Pons (tissue), 1 donor: ENCODE measurements at regions not wholly inside any gene's neighbourhood (a gene's known extent, or its start where the extent isn't known, plus 50 kb on each side); places are given as distances from the start of the nearest gene placed in this dataset.

Source experiments
- DNase-seq: peaks from one replicate; pipeline ENCODE4 v3.0.0-alpha.2; 2016; ENCODE audit warnings: low spot score

DNA sequence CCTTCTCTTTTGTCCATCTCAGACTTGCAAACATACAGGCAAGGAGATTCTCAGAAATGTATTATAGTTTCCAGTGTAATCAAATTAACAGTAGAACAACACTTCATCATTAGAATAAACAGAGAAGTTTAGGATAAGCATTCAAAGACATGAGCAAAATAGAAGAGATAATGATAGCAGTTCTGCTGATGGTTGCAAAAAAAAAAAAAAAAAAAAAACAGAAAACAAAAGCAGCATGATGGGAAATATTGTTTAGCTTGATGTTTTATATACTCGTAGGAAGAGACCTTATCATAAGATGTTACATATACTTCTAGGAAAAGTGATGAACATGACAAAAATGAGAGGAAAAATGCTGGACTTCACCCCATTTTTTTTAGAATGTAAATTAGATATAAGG is 1356.2 kb downstream of the MAT2B start:
- DNase-seq, result no peak

DNA sequence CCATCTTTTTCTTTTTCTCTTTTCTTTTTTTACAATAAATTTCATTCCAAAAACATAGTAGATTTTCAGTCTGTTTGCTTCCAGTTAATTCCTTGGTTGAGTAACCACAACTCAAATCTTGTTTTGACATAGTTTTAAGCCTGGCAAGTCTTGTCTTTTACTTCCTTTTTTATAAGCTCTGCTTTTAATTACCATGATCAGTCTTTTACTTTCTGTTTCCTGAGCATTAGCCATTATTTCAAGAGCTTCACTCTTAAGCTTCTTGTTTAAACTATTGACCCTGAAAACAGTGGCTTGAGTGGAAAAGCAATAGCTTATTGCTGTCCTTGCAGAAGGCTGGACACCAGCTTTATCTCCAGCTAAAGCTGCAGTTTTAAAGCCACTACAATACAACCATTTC is 1363.3 kb downstream of the MAT2B start:
- no peak for DNase-seq

DNA sequence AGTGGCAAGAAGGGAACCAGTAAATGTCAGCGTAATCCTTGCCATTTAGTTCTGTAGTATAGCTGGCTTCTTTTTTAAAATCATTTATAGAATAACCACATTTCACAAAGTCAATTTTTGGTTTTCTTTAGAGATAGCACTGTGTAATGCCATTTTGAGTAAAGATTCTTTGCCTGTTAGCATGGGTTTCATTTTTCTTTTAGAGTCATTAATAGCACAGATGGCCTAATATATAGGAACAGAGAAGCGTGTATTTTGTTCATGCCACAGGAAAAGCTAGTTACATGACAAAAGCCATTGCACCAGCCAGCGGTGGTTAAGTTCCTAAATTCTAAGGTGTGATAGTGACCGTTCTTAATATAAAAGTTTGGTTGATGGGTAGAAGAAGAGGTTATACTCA is 1363.9 kb downstream of the MAT2B start:
- no peak for DNase-seq

DNA sequence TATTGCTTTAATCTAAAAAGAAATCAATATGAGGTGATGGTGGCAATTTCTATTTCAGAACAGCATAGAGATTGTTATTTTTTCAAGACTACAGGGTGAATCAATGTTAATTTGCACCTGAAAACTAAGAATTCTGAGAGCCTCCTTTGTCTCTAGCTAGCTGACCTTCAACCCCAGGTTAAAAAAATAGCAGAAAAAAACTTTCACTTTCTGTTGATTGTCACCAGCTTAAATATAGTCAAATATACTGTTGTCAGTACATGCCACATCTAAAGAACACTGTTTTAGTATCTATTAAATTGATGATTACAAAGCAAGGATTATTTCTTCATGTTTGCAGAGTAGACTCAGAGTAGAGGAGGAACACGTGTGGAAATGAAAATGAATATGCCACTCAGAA is 1371.4 kb downstream of the MAT2B start:
- DNase-seq, result no peak

DNA sequence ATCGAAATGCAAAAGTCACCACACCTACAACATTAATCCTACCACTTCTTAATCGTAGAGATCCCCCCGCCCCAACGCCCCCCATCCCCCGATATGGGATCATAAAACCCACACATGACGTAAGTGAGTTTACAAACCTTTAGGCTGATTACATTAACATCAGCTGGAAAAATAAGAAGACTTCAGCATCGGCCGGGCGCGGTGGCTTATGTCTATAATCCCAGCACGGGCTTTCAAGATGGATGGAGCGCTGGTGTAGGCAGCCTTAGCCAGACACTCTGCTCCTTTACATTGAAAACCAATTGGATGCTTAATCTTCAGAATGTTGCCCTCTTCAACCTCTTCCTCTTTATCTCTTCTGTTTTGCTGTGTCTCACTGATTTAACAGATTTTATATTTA is 1376.0 kb downstream of the MAT2B start:
- no peak for DNase-seq

DNA sequence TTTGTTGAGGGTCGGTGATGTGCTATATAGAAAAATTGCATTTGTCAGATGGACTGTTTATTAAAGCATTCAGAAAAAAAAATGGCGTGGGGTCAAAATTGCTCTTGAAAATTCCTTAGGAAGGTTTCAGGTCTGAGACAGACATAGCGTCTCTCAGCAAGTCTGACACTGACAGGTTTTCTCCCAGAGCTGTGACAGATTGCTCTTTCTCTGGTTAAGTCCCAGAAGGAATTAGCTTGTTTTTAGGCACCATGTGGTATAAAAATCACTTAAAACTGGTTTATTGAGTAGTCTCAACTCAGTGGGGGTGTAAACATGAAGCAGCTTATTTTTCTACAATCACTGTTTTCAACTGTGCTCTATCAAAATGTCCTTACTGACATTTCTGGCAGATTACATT is 1379.8 kb downstream of the MAT2B start:
- DNase-seq, result no peak

DNA sequence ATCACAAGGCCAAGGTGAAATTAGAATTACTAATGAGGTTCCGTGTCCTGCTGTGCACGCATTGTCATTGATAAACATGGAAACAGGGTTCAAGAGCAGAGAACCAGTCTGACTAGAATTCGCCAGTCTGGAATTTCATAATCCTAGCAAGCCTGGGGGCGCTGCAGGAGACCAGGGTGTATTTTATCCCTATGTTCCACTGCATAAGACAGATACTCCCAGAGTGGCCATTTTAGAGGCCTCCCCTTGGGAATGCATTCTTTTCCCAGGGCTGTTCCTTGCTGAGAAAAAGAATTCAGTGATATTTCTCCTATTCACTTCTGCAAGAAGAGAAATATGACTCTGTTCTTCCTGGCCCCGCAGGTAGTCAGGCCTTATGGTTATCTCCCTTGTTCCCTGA is 1387.7 kb downstream of the MAT2B start:
- DNase-seq, result no peak

DNA sequence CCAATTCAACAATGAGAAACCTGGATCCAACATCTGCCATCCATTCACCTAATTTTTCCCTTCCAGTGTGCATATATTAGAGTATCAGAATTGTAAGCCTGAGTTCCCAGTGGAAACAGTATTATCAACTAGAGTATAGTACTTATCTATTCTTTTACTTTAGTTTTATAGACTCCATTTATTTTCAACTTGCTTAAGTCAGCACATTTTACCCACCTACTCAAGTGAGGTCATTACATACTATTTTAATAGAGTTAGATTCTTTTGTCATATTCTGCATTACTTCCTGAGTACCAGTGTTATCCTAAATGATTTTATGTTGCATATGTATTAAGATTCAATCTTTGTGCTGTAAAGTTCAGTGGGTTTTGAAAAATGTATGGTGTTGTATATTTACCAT is 1393.3 kb downstream of the MAT2B start:
- no peak for DNase-seq

DNA sequence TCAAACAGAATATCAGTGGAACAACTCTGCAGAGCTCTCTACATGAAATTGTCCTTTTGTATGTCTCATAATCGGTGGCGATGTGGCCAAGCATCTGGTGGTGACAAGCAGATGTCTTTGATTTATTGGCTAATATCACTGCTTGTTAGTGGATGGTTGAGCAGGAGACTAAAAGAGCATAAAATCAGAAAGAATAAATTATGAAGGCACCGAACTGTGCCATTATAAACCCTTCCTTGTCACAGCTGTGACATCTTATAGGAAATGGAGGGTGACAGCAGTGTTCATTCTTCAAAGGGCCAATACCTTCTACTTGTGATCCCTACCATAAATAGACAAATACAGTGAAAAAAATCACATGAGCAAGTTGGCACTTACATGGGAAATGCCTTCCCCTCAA is 1404.3 kb downstream of the MAT2B start:
- DNase-seq, result no peak

DNA sequence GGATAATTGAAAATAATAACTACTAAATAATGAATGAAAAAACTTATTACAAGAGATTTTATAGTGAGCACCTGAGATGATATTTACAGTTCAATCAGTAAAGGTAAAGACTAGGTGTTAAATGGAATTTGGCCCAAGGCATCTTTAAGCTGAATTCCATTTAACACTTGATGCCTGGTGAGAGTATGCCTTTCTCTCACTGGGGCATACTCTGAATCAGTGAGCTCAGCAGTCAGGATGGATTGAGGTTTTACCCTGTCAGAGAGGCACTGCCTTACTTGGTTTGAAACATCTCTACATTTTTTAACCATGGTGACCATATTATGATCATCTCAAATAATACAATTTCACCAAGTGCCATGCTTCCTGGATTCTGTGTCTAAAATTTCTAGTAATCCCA is 1416.3 kb downstream of the MAT2B start:
- DNase-seq, result no peak

DNA sequence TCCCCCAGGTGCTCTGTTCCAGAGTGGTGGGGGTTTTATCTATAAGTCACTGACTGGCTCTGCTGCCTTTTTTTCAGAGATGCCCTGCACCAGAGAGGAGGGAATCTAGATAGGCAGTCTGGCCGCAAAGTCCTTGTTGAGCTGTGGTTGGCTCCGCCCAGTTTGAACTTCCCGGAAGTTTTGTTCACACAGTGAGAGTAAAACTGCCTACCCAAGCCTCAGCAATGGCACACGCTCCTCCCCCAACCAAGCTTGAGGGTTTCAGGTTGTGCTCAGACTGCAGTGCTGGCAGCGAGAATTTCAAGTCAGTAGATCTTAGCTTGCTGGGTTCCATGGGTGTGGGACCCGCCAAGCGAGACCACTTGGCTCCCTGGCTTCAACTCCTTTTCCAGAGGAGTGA is 1428.6 kb downstream of the MAT2B start:
- no peak for DNase-seq

DNA sequence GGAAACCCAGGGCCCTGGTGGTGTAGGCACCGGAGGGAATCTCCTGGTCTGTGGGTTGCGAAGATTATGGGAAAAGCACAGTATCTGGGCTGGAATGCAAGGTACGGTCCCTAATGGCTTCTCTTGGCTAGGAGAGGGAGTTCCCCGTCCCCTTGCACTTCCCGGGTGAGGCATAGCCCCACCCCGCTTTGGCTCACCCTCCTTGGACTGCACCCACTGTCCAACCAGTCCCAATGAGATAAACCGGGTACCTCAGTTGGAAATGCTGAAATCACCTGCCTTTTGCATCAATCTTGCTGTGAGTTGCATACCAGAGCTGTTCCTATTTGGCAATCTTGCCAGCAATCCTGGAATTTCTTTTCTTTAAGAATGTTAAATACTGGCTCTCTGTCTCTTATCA is 1429.1 kb downstream of the MAT2B start:
- no peak for DNase-seq

DNA sequence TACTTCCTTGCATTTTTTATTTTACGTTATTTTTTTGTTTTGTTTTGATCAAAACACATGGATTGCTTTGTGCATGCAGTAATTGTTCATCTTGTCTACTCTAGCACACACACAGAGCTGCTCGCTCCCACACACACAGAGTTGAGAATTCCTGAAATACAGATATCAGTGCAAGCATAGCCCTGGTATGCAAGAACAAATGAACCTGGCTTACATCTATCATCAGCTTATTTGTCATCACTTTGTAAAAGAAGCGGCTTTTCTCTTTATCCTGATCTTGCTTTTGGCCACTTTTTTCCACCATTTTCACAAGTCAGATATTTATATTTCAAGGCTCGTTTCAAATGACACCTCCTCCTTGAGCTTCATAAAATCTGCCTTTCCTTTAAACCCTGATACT is 1435.7 kb downstream of the MAT2B start:
- DNase-seq, result no peak

DNA sequence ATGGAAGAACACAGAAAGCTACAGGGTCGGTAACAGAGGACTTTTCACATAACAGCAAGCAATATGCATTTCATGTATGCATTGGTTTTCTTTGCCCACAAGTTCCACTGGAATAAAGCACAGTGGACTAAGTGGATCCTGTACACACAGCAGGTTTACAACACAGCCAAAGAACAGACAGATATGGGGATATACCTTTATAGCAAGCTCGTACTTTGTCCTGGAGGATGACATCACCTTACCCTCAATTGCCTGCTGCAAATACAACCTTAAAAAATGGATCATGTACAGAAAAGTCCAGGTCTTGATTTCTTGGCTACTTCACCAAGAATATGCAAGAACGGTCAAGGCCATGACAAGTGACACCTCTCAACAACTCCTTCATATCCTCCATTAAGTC is 1445.5 kb downstream of the MAT2B start:
- no peak for DNase-seq

DNA sequence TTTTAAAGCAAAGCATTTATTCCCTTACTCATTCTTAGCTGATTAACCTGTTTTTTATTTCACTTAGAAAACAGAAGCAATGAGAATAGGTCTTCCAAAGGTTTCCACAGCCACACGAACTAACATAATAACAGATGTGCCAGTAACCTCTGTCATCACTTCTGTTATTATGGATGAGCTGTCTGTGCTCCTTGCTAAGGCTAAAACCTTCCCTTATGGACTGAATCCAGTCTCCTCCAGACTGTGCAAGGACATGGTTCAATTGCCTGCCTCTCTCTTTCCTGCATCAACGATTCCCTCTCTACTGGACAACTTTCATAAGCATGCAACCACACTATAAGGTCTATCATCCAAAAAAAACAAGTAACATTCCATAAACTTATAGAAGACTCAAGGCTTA is 1446.2 kb downstream of the MAT2B start:
- DNase-seq, result no peak

DNA sequence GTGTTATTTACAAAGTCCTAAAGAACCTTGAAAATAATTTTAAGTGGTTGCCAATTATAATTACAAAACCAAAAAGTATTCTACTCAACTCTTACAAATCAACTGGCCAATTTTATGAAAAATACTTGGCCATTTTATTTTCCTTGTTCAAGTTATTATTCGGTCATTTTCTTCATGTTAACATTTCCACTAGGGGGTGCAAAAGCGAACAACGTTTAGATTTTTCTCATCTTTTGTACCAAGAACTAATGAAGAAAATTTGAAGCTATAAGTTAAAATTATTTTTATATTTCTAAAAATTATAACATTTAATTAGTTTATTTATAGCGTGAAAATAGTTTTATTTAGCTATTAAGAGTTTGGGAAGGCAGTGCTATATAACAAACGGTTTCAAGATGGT is 1453.3 kb downstream of the MAT2B start:
- no peak for DNase-seq

DNA sequence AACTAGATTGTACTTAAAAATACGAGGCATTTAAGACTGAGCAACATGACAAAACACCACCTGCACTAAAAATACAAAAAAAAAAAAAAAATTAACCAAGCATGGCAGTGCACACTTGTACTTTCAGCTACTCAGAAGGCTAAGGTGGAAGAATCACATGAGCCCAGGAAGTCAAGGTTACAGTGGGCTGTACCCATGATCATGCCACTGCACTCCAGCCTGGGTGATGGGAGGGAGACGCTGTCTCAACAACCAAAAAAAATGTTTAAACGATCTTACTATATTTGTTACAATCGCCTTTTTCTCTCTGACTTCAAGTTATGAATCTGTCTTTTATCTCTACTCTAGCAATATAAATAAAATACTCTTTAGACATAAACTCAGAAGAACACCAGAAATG is 1454.3 kb downstream of the MAT2B start:
- no peak for DNase-seq

DNA sequence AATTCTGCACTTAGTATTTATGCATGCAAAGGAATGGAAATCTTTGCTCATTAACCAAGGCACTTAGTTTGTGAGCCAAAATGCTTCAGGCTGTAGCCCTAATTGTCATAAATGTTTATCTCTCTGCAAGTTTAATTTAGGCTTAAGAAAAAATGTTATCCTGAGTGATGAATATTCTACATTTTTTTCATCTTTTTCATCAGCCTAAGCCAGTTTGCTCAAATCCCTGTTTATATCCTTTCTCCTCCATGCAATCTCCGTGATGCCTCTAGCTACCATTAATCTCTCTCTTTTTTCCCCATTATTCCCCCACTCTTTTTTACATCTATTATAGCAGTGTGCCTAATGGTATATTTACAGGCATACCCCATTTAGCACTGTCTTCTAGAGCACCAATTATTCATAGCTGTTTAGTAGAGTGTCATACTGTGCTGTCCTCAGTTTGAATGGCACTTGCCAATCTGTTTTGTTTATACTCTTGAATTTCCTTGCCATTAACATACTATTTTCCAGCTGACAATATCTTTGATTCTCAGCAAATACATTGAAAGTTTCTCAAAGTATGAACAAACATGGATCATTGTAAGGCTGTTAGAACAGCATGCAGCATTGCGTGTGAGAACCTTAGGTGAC is 1457.0 kb downstream of the MAT2B start:
- no peak for DNase-seq

DNA sequence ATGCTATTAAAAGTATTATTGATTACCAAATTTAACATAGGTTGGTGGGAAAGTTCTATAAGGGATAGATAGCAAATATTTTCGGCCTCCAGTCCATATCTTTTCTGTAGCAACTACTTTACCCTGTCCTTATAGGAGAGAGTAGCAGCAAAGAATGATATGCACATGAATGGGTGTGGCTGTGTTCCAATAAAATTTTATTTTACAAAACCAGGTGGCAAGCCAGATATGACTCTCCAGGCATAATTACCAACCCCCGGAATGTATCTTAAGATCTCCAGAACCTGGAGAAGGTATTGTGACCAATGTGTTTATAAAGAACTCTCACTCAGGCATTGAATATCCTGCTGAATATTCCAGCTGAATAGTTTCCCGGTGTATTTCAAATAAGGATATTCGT is 1461.2 kb downstream of the MAT2B start:
- no peak for DNase-seq

DNA sequence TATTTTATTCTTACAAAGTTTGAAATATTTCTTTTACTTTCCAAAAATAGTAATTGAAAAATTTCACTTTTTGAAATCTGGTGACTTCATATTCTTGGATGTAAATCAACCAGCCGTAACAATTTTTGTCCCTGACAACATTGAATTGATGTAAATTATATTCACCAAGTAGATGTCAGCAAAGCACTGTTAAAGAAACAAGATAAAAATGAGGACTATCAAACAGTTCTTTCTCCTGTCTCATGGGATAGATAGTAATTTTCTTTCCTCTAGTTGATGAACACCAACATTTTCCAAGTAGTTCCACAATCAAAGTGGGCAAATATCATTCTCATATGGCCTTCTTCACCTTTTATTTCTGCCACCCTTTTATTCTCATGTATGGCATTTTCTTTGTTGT is 1461.9 kb downstream of the MAT2B start:
- DNase-seq, result no peak

DNA sequence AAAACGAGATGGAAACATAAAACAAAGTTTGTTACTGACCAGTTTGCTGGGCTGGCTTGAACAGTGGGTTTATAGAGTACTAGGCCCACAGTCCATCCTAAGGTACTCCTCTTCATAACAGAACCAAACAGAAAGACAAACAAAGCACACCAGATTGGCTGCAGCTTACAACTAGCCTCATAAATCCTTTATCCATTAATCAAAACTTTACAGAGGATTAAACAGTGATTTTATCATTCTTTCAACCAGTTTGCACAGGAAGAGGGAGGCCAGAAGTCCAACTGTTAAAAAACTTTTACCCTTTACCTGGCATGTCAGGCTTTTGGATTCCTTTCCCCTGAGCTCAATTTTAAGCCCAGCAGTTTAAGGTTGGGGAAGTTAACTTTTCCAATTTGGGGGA is 1467.6 kb downstream of the MAT2B start:
- DNase-seq, result no peak

DNA sequence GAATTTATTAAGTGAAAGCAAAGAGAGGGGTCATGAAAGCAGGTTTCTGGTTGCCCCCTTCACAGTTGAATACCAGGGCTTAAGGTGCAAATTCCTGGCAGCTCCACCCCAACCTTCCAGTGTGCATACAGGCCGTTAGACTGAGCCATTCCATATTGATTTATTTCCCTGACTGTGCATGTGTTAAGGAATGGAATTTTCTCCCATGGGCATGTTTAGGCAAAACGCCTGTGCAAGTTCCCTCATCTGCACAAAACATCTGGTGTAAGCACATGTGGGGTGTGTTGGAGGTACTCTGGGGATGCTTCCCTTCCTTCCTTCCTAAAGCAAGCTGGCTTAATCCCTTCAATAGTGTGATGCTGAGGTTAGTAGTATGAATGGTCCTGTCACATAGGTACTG is 1470.6 kb downstream of the MAT2B start:
- DNase-seq, result no peak

DNA sequence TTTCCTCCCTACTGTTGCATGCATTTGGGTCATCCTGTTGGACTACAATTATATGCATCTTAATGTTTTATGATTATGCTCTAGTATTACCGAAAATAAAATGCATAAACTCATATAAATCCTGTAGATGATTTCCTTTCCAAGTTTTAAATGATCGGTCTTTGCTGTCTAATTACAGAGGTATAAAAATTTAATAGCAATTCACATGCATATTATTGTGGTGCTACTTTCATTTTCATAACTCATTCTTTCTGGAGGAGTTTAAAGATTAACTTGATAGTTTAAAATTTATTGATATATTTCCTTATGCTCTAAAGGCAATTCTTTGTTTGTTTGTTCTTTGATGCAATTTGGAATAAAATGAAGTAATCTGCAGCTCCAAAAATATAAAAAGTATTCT is 1475.1 kb downstream of the MAT2B start:
- DNase-seq, result no peak

DNA sequence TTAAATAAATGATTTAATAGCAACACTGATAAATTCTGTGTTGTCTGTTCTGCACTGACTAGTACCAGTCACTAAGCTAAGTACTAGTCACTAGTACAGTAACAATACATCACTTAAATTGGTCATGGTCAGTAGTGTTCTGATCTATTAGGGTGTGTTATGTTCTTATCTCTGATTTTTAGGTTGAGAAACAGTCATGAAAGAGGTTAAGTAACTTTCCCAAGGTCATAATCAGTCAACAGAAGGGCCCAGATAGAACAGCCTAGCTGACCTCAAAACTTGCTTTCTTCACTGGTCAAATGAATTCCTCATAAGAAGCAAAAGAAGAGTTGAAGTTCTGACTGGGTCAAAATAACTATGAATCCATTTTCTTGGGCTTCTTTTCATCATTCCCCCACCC is 1492.7 kb downstream of the MAT2B start:
- no peak for DNase-seq

DNA sequence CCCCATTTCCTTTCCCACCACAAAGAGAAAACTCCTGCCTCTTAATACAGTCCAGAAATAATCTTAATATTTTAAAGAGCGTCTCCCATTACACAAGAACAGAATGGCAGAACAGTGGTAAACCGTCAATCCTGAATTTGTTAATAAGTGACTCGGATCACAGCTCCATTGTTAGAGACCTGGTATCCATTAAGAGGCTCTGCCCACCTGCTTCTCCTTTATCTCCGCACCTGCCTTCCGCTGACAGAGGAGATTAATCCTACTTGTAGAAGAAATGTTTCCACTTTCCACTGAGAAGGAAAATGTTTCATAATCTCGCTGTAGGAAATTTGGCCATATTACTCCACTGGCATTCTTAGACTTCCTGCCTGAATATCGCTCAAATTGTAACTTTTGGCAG is 1493.2 kb downstream of the MAT2B start:
- DNase-seq, result no peak
